Muscle of leg (tissue), 3 donors: ENCODE measurements at regions not wholly inside any gene's neighbourhood (a gene's known extent, or its start where the extent isn't known, plus 50 kb on each side); places are given as distances from the start of the nearest gene placed in this dataset.
"Not testable (repeated sequence)": the region's sequence is repeated elsewhere in the genome, so short reads cannot be mapped to it uniquely, and the experiment has no call there.

Experiments used
- DNase-seq: peaks from one replicate; pipeline ENCODE4 v3.0.0; 2013
- H3K27ac ChIP-seq: one replicate; pipeline ENCODE4 v1.5.1; 2013; ENCODE audit warnings: mild to moderate bottlenecking, low read length, control low read depth
- H3K27me3 ChIP-seq: one replicate; pipeline ENCODE4 v1.6.1; 2013; ENCODE audit warnings: low read length; ENCODE audit not compliant: control insufficient read depth, insufficient read depth
- H3K36me3 ChIP-seq: one replicate; pipeline ENCODE4 v1.6.1; 2013; ENCODE audit warnings: low read length; ENCODE audit not compliant: control insufficient read depth, insufficient read depth
- H3K4me1 ChIP-seq: one replicate; pipeline ENCODE4 v1.6.1; 2013; ENCODE audit warnings: low read length; ENCODE audit not compliant: control insufficient read depth, insufficient read depth
- H3K4me3 ChIP-seq: one replicate; pipeline ENCODE4 v1.5.1; 2013; ENCODE audit warnings: low read length, control low read depth
- H3K9me3 ChIP-seq: replicated peaks from 2 replicates; pipeline ENCODE4 v1.6.1; 2013; ENCODE audit warnings: low read depth, low read length; ENCODE audit not compliant: control insufficient read depth
- WGBS: methylation state at CpG from one replicate; pipeline ENCODE4 v1.1.5; 2013; ENCODE audit warnings: missing lambda C conversion rate; ENCODE audit not compliant: insufficient coverage; 5-methylcytosine and 5-hydroxymethylcytosine counted together

- Histone ChIP-seq H3K36me3 (peaks cover 18% of the 10 kb centered on the region), H3K4me1 (peaks cover 4% of the 10 kb centered on the region), H3K4me3 (no peak overlapping the region), H3K9me3 (no peaks in the 10 kb centered on the region), H3K27ac (no peak overlapping the region), H3K27me3 (no peaks in the 10 kb centered on the region)
- DNase-seq, result peak; percentile 86
- WGBS, result 0% methylated on average over 1 of the region's 4 CpGs
Observed at GRCh38 chr6:144482142-144482541, 197.0 kb downstream of the UTRN start.

GRCh38 chr6:144485531-144485930, 200.4 kb downstream of the UTRN start:
- H3K27ac ChIP-seq, result no peak overlapping the region
- 86% methylated on average over 1 of the region's 4 CpGs for WGBS
- no peaks in the 10 kb centered on the region for H3K4me1 ChIP-seq
- DNase-seq, result no peak
- H3K36me3 ChIP-seq, result peaks cover 35% of the 10 kb centered on the region
- no peak overlapping the region for H3K4me3 ChIP-seq
- H3K9me3 ChIP-seq, result no peaks in the 10 kb centered on the region
- no peaks in the 10 kb centered on the region for H3K27me3 ChIP-seq

GRCh38 chr6:144488590-144488989, 203.5 kb downstream of the UTRN start:
- Histone ChIP-seq H3K36me3 (peaks cover 50% of the 10 kb centered on the region), H3K4me1 (no peaks in the 10 kb centered on the region), H3K27me3 (no peaks in the 10 kb centered on the region), H3K27ac (no peak overlapping the region), H3K9me3 (no peaks in the 10 kb centered on the region), H3K4me3 (no peak overlapping the region)
- DNase-seq, result no peak
- 67% methylated on average over 1 of the region's 3 CpGs for WGBS

GRCh38 chr6:144493035-144493910, 208.1 kb downstream of the UTRN start:
- WGBS, result 86% methylated on average over 1 of the region's 6 CpGs
- H3K4me3 ChIP-seq, result no peak overlapping the region
- no peaks in the 10 kb centered on the region for H3K9me3 ChIP-seq
- no peaks in the 10 kb centered on the region for H3K27me3 ChIP-seq
- peaks cover 42% of the 10 kb centered on the region for H3K36me3 ChIP-seq
- no peak overlapping the region for H3K27ac ChIP-seq
- no peak for DNase-seq
- H3K4me1 ChIP-seq, result no peaks in the 10 kb centered on the region

GRCh38 chr6:144495076-144495475, 209.9 kb downstream of the UTRN start:
- H3K4me3 ChIP-seq, DNase-seq, H3K4me1 ChIP-seq, H3K9me3 ChIP-seq, H3K27ac ChIP-seq, H3K27me3 ChIP-seq: not testable (repeated sequence)
- WGBS, result 99% methylated on average over 18 of the region's 22 CpGs
- H3K36me3 ChIP-seq, result peaks cover 40% of the 10 kb centered on the region

GRCh38 chr6:144497650-144498049, 212.5 kb downstream of the UTRN start:
- Histone ChIP-seq H3K27me3 (no peaks in the 10 kb centered on the region), H3K4me3 (no peak overlapping the region), H3K9me3 (no peaks in the 10 kb centered on the region), H3K27ac (no peak overlapping the region), H3K36me3 (peaks cover 27% of the 10 kb centered on the region), H3K4me1 (no peaks in the 10 kb centered on the region)
- no peak for DNase-seq
- WGBS, result no CpG with 5 or more reads among the region's 1 CpG

- Histone ChIP-seq H3K27ac (no peak overlapping the region), H3K27me3 (no peaks in the 10 kb centered on the region), H3K4me3 (no peak overlapping the region), H3K9me3 (peaks cover 3% of the 10 kb centered on the region), H3K4me1 (no peaks in the 10 kb centered on the region), H3K36me3 (peaks cover 18% of the 10 kb centered on the region)
- WGBS, result 89% methylated on average over 1 of the region's 3 CpGs
- DNase-seq, result no peak
Observed at GRCh38 chr6:144500892-144501291, 215.8 kb downstream of the UTRN start.

GRCh38 chr6:144505214-144505613, 220.1 kb downstream of the UTRN start:
- not testable (repeated sequence) for H3K4me1 ChIP-seq, H3K27ac ChIP-seq, DNase-seq, H3K4me3 ChIP-seq, H3K27me3 ChIP-seq, H3K36me3 ChIP-seq, H3K9me3 ChIP-seq
- WGBS, result no CpG with 5 or more reads among the region's 4 CpGs

- not testable (repeated sequence) for DNase-seq, H3K4me1 ChIP-seq, H3K36me3 ChIP-seq, H3K4me3 ChIP-seq, H3K9me3 ChIP-seq, H3K27me3 ChIP-seq, H3K27ac ChIP-seq
- whole genome bisulfite sequencing, result 60% methylated on average over 1 of the region's 3 CpGs
Observed at GRCh38 chr6:144506051-144506450, 220.9 kb downstream of the UTRN start.

GRCh38 chr6:144507772-144508312, 222.7 kb downstream of the UTRN start:
- not testable (repeated sequence) for H3K27ac ChIP-seq, H3K27me3 ChIP-seq, H3K4me3 ChIP-seq, DNase-seq, H3K36me3 ChIP-seq, H3K9me3 ChIP-seq, H3K4me1 ChIP-seq
- WGBS, result 100% methylated on average over 3 of the region's 6 CpGs
